ENCODE measurements at regions not wholly inside any gene's neighbourhood (a gene's known extent, or its start where the extent isn't known, plus 50 kb on each side); places are given as distances from the start of the nearest gene placed in this dataset.

- no peak for TF ChIP-seq CTCF (IDR thresholded peaks at IDR 0.05)
- no peak for TF ChIP-seq POLR2A (IDR thresholded peaks at IDR 0.05)
These were observed 316.8 kb downstream of the TFAP2C start for GRCh38 chr20:56945901-56946300.
